DMS153 (cell line): ENCODE measurements at regions not wholly inside any gene's neighbourhood (a gene's known extent, or its start where the extent isn't known, plus 50 kb on each side); places are given as distances from the start of the nearest gene placed in this dataset.

Experiments
- DNase-seq: peaks from one replicate; lab custom pipeline; 2025; lab: John Stamatoyannopoulos, UW

DNA sequence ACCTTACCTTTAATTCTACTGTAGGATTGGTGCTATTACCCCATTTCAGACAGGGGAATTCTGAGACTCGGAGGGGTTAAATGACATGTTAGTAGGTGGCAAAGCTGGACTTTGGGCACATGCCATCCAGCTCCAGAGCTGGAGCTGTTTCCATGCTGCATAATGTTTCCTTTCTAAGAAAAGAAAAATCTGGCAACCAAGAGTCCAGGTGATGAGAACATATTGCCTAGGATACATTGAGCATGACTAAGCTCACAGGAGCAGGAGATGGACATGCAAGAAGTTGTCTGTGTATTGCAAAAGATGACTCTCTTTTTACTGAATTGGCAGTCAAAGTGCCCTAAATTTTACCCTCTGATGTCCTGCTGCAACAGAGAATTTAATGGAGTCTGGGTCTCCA, 150.8 kb upstream of the SYT13 start:
- DNase-seq: no peak

DNA sequence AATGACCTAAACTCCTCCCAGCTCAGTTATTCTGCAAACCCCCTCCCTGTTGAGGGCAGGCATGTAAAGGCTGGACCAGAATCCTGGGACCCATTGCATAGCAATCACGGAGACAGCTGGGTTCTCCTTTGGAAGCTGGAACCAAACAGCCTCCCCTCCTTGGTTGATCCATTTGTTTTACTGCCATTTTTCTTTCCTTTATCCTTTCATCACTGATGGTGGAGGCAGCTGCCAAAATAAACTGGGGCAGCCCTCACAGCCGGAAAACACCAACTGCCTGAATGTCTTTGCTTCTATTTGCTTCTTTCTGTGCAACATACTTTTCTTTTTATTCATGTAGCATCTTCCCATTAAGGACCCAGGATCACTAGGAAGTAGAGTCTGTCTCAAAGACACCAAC, 150.0 kb upstream of the SYT13 start:
- no peak for DNase-seq

DNA sequence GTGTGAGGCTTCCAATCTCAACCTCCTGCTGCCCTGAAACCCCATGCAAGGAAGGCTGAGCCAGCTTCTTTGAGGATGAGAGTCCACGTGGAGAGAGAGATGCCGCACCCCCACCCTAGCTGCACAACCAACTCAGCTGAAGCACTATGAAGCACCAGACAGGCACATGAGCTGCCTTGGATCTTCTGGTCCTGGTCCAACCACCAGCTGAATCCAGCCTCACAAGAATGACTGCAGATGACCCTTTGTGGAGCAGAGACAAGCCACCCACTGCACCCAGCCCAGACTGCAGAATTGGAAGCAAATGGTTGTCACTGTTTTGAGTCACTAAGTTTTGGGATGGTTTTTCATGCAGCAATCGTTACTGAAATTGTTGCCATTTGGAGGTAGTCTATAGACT, 149.6 kb upstream of the SYT13 start:
- DNase-seq: no peak

GRCh38 chr11:45432910-45433309, 146.8 kb upstream of the SYT13 start:
- DNase-seq: no peak

DNA sequence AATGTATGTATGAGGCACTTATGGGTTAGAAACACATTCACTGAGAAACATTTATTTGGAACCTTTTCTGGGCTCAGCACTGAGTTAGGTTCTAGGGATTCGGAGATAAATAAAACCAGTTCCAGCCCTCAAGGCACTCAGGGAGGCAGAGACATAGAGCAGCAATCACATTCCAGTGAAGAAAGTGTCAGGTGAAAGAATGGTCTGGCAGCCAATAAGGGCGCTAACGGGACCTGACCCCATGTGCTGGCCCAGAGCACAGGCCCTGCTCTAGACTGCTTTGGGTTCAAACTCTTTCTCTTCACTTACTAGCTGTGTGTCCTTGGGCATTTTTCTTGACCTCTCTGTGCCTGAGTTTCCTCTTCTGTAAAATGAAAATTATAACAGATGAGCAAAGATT, 146.0 kb upstream of the SYT13 start:
- no peak for DNase-seq

DNA sequence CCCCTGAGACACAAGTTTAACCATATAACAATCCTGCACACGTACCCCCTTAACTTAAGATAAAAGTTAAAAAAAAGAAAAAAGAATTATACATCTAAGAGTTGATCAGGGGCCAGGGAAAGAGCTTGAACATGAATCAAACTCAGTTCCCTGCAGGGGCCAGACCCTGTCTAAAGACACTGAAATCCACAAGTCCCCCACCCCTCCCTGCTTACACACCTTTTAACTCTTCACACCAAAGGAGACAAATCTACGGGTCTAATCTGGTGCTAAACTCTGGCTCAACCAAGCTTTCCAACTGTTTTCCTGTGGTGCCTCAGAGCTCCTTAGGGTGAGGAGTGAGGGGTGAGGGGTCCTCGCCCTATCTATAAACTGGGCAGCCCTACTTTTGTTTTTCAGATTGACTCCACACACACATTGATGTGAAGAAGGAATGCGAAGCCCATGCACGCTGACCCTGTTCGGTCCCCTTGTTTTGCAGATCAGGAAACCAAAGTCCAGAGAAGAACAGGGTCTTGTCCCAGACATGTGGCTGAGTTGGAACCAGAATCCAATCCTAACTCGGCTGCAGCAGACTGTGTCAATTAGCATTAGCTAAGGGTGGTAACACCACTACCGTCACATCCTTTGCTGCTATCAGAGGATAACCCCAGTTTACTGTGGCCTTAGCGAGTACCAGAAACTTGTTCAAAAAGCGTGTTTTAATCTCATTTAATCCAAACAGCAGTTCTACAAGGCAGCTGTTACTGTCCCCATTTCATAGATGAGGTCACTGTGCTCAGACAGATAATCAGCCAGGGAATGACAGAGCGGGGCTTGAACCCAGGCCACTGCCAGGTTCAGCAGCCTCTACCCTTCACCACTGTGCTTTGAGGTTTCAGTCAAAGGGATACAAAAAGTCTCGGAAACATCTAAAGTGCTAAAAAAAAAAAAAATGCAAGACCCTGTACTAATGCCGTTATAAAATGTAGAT, 145.2 kb upstream of the SYT13 start:
- no peak for DNase-seq

DNA sequence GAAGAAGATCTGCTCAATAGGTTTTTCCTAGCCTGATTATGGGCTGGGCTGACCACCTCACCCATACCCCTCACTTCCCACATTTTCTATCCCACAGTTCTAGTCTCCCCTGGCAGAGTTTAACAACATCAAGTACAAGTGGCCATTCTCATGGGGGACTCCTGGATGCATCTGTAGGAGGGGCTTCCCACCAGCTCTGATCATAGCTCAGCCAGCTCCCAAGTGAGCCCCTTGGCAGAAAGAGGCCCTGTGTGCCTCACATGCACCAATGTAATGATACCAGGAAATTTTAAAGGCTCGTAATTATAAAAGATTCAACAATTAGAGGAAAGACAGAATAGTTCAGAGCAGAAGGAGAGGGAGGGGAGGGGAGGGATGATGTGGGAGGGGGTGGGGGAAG, 144.2 kb upstream of the SYT13 start:
- DNase-seq: no peak

- no peak for DNase-seq
Measured at GRCh38 chr11:45429719-45430118, 143.6 kb upstream of the SYT13 start.

DNA sequence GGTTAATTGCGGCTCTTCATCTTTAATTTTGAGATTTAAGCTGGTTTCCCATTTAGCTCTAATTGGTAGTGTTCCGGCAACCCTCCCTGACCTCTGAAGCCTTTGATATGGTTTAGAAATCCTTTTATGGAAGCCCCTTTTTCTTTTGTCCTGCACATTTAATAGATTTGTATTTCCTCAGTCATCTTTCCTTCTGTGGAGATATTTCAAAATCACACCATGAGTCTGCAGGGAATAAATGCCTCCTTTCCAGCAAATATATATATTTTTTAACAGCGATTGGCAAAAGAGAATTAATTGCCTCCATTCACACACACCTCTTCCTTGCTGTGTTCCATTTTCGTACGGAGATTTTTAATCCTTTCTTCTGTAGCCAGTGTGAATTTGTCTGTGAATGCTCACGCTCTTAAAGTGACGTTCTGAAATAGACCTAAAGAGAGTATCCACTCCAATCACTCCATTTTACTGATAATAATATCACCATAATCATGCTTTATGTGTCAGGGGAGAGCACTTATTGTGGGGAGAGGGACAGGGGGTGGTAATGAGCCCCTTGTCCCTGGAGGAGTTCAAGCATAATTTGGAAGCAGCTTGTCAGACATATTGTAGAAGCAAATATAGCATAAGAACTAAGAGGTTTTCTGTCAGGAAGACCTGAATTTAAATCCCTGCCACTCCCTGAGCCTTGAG, 142.5 kb upstream of the SYT13 start:
- DNase-seq: no peak

GRCh38 chr11:45428116-45428515, 142.0 kb upstream of the SYT13 start:
- DNase-seq: no peak

- DNase-seq: no peak
Measured at GRCh38 chr11:45424411-45425180, 138.5 kb upstream of the SYT13 start.

- DNase-seq: no peak
Measured at GRCh38 chr11:45423475-45424120, 137.5 kb upstream of the SYT13 start.

- no peak for DNase-seq
Measured at GRCh38 chr11:45423036-45423435, 136.9 kb upstream of the SYT13 start.

DNA sequence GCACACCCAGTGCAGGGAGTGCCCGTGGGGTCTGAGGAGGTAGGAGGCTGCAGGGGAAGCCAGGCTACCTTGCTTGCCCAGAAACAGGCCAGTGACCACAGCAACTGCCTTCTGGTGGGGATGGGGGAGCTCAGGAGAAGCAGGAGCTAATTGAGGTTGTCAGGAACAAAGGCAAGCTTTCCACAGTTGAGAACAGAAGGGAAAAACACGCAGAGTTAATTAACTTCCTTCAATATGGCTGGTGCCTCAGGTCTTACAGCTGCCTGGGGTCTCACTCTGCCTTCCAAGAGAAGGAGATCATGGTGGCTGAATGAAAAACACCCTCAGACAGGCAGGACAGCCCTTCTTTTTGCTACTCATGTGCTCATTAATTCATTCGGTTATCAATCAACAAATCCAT, 127.9 kb upstream of the SYT13 start:
- peak; percentile 52 for DNase-seq

- DNase-seq: peak; percentile 75
Measured at GRCh38 chr11:45413156-45413858, 127.2 kb upstream of the SYT13 start.

DNA sequence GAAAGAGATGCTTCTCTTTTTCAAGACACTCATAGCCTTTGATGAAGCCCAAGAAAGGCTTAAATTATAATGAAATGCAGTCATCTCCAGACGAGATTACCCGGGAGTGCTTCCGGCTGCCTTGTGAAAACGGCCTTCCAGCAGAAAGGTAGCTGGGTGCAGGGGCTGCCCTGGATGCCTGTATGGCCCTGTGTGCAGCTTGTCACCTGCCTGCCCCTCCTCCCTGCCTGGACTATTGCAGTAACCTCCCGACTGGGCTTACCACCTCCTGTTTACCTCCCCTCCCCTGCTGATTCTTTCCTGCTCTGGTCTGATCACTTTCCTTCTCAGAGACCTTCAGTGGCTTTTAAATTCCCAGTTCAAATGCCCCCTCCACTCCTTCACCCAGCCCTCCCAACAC, 126.4 kb upstream of the SYT13 start:
- no peak for DNase-seq

DNA sequence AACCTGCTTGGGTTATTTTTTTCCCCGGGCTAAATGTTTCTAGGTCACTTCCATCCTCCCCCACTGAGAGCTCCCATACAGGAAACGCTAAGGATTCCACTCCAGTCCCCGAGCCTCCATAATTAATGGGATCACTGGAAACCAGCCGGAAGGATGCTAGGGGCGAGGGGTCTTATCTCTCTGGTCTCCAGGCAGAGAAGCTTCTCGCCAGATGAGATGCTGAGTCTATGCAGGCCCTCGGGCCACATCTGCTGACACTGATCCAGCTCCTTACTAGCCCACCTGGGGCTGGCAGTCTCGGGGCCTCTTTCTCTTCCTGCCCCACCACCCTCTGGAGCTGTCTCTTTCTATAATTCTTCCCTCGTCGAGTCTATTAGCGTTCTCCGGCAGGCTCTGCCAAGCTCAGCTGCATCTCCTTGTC, 125.9 kb upstream of the SYT13 start:
- DNase-seq: no peak

GRCh38 chr11:45411228-45411946, 125.2 kb upstream of the SYT13 start:
- no peak for DNase-seq

DNA sequence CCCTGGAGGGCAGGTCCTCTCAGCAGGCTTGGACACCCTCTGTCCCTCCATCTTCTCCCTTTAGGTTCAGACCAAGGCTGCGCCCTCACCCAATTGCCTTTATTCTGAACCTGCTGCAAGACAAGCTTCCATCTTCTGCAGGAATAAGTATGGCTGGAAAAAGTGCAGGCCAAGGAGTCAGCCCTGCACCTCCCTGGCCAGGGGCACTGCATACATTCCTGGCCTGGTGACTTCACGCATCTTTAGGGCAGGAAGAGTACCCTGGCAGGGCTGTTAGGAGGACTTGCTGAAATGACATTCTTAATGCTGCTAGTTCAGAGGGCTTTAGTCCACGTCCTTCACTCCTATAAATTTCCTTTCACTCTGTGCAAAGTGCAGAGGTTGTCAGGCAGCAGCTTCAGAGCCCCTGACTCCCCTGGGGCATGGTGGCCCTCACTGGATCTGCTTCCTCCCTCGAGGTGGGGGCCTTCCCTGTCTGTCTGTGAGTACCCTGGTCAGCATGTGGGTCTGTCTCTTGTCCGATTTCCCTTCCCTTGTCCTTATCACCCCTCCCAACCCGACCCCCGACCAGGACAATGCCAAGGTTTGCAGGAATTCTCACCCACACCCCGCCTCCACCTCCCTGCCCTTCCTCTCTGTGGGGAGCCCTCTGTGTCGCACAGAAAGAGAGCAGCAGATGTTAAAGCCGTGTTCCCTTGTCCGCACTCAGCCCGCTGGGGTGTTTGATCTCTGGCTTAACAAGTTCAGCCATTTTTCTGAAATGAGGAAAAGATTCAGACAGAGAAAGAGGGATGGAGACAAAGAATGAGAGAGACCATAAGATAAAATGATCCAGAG, 124.5 kb upstream of the SYT13 start:
- no peak for DNase-seq

GRCh38 chr11:45409587-45409986, 123.4 kb upstream of the SYT13 start:
- DNase-seq: no peak
